Panc1 (cell line): ENCODE measurements at regions not wholly inside any gene's neighbourhood (a gene's known extent, or its start where the extent isn't known, plus 50 kb on each side); places are given as distances from the start of the nearest gene placed in this dataset.

Experiments
- ATAC-seq: fragments of 200-7000 bp; cut with Tn5 transposase; 2 replicates; pipeline ENCODE4 v1.9.1; 2020; ENCODE audit warnings: mild to moderate bottlenecking, moderate library complexity
- BruUV-seq: library from RNA; stranded (reverse); fragments of 400-500 nt; replicated peaks from 2 replicates; lab custom pipeline; 2021; lab: Mats Ljungman, UMichigan
- CTCF ChIA-PET: fragments of 300-600 bp; sonication (Branson Sonifier 250); formaldehyde crosslinking; loops from one replicate; lab custom pipeline; 2022; ENCODE audit warnings: antibody characterized with exemption; lab: Charles Lee
- POLR2A ChIA-PET: fragments of 300-600 bp; sonication (Branson Sonifier 250); formaldehyde crosslinking; loops from one replicate; lab custom pipeline; 2022; ENCODE audit warnings: antibody characterized with exemption; lab: Charles Lee
- DNase-seq: peaks from one replicate; pipeline ENCODE4 v3.0.0-alpha.2; 2010; ENCODE audit warnings: low read depth, low spot score
- H3K27ac ChIP-seq: 2 replicates; pipeline ENCODE4 v1.5.1; 2011; ENCODE audit warnings: mild to moderate bottlenecking, low read length, inconsistent platforms
- H3K27me3 ChIP-seq: fragments of 200-500 bp; sonication (Bioruptor generic); 2 replicates; pipeline ENCODE4 v1.6.0; 2014; ENCODE audit warnings: low read length, inconsistent platforms; ENCODE audit not compliant: control insufficient read depth, insufficient read depth
- H3K36me3 ChIP-seq: fragments of 200-500 bp; sonication (Bioruptor generic); 2 replicates; pipeline ENCODE4 v1.5.1; 2014; ENCODE audit warnings: inconsistent platforms, mild to moderate bottlenecking, low read length, moderate library complexity; ENCODE audit not compliant: control insufficient read depth, insufficient read depth
- H3K4me1 ChIP-seq: 2 replicates; pipeline ENCODE4 v1.5.1; 2011; ENCODE audit warnings: inconsistent platforms, mild to moderate bottlenecking, low read length, moderate library complexity; ENCODE audit not compliant: control insufficient read depth, insufficient read depth
- H3K4me3 ChIP-seq, 2 experiments: 2 replicates each; pipeline ENCODE4 v1.5.1; 2011 to 2012; ENCODE audit warnings: low read depth in 2 of 2, low read length in 2 of 2, mild to moderate bottlenecking in 2 of 2, inconsistent platforms in 1 of 2, moderate library complexity in 1 of 2
- H3K9me3 ChIP-seq: fragments of 200-500 bp; sonication (Bioruptor generic); 2 replicates; pipeline ENCODE4 v1.5.1; 2014; ENCODE audit warnings: low read depth, mild to moderate bottlenecking, inconsistent platforms, low read length, moderate library complexity; ENCODE audit not compliant: control insufficient read depth, insufficient read depth
- POLR2AphosphoS5 ChIP-seq: IDR thresholded peaks from 2 replicates; pipeline ENCODE4 v1.6.1; 2012; ENCODE audit warnings: mild to moderate bottlenecking, low read depth, low read length, moderate library complexity
- SIN3A ChIP-seq: IDR thresholded peaks from 2 replicates; pipeline ENCODE4 v1.6.1; 2012; ENCODE audit warnings: low read depth, mild to moderate bottlenecking, low read length, moderate library complexity, borderline replicate concordance; ENCODE audit not compliant: insufficient read depth
- TCF7L2 ChIP-seq: IDR thresholded peaks from 2 replicates; pipeline ENCODE4 v1.6.1; 2011; ENCODE audit warnings: mild to moderate bottlenecking, low read depth, low read length, inconsistent platforms
- in situ Hi-C: cut with HindIII; loops from 2 replicates; pipeline ENCODE4 v1.10.0; 2016; ENCODE audit warnings: low sequenced_read_pairs, low pct_unique_long_range_greater_than_20kb
- intact Hi-C: fragments of 100-400 bp; cut with micrococcal nuclease; formaldehyde crosslinking; loops from one replicate; pipeline ENCODE4 v1.10.0; 2022; ENCODE audit not compliant: unreplicated experiment
- TF ChIP-seq, protein P1 (sequence below): fragments of 450-650 bp; IDR thresholded peaks from 2 replicates; pipeline ENCODE4 v1.5.1; 2017; ENCODE audit warnings: mild to moderate bottlenecking
- TF ChIP-seq, protein P2 (sequence below), 2 experiments: IDR thresholded peaks; 2 replicates each; pipeline ENCODE4 v1.6.1; 2011 to 2012; ENCODE audit warnings: low read depth in 2 of 2, control low read depth in 1 of 2, low read length in 1 of 2, mild to moderate bottlenecking in 1 of 2, moderate library complexity in 1 of 2; ENCODE audit not compliant: insufficient read depth in 1 of 2

GRCh38 chr10:64468219-64468618, 947.0 kb downstream of the REEP3 start:
- CTCF ChIA-PET = no interaction called here
- no peaks in the 10 kb centered on the region for H3K27me3 ChIP-seq
- ATAC-seq (no peak), DNase-seq (no peak)
- no peak overlapping the region for H3K4me3 ChIP-seq
- no peaks in the 10 kb centered on the region for H3K4me1 ChIP-seq
- no peaks in the 10 kb centered on the region for H3K36me3 ChIP-seq
- TF ChIP-seq, protein P1, sequence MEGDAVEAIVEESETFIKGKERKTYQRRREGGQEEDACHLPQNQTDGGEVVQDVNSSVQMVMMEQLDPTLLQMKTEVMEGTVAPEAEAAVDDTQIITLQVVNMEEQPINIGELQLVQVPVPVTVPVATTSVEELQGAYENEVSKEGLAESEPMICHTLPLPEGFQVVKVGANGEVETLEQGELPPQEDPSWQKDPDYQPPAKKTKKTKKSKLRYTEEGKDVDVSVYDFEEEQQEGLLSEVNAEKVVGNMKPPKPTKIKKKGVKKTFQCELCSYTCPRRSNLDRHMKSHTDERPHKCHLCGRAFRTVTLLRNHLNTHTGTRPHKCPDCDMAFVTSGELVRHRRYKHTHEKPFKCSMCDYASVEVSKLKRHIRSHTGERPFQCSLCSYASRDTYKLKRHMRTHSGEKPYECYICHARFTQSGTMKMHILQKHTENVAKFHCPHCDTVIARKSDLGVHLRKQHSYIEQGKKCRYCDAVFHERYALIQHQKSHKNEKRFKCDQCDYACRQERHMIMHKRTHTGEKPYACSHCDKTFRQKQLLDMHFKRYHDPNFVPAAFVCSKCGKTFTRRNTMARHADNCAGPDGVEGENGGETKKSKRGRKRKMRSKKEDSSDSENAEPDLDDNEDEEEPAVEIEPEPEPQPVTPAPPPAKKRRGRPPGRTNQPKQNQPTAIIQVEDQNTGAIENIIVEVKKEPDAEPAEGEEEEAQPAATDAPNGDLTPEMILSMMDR = no peak
- no peak for TF ChIP-seq TCF7L2
- no peak for TF ChIP-seq SIN3A
- TF ChIP-seq, protein P2, sequence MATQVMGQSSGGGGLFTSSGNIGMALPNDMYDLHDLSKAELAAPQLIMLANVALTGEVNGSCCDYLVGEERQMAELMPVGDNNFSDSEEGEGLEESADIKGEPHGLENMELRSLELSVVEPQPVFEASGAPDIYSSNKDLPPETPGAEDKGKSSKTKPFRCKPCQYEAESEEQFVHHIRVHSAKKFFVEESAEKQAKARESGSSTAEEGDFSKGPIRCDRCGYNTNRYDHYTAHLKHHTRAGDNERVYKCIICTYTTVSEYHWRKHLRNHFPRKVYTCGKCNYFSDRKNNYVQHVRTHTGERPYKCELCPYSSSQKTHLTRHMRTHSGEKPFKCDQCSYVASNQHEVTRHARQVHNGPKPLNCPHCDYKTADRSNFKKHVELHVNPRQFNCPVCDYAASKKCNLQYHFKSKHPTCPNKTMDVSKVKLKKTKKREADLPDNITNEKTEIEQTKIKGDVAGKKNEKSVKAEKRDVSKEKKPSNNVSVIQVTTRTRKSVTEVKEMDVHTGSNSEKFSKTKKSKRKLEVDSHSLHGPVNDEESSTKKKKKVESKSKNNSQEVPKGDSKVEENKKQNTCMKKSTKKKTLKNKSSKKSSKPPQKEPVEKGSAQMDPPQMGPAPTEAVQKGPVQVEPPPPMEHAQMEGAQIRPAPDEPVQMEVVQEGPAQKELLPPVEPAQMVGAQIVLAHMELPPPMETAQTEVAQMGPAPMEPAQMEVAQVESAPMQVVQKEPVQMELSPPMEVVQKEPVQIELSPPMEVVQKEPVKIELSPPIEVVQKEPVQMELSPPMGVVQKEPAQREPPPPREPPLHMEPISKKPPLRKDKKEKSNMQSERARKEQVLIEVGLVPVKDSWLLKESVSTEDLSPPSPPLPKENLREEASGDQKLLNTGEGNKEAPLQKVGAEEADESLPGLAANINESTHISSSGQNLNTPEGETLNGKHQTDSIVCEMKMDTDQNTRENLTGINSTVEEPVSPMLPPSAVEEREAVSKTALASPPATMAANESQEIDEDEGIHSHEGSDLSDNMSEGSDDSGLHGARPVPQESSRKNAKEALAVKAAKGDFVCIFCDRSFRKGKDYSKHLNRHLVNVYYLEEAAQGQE (IDR thresholded peaks at IDR 0.05; ENCODE audit: insufficient read depth in 1 of 2, low read depth in 2 of 2, low read length in 1 of 2) = no peak
- no peak for TF ChIP-seq POLR2AphosphoS5
- intact Hi-C loops (no loop called here), in situ Hi-C loops (no loop called here)
- H3K9me3 ChIP-seq = peaks cover 1% of the 10 kb centered on the region; the same call in 1 of the 2 replicates
- no TSS peak for BruUV-seq
- POLR2A ChIA-PET = no interaction called here
- no peak overlapping the region for H3K27ac ChIP-seq

DNA sequence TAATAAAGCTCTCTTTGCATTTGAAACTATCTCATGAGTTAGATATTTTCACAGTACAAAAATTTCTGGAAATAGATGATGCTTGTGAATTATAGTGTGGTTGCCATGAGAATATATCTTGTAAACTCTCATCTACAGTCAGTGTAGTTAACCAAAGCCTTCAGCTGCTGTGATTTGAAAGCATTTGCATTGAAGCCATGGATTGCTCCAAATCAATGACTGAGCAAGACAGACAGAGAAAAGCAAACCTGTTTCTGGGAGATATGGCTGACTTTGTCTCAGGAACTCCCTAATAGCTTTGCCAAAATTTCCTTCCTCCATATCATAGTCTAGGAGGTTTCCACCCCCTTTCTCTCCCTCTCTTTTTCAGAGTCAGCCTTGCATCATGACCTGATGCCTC, 955.3 kb downstream of the REEP3 start:
- no peak overlapping the region for H3K27ac ChIP-seq
- BruUV-seq = no TSS peak
- H3K4me3 ChIP-seq = no peak overlapping the region
- TF ChIP-seq SIN3A = no peak
- no peaks in the 10 kb centered on the region for H3K9me3 ChIP-seq
- in situ Hi-C loops = no loop called here
- ChIA-PET CTCF (no interaction called here), POLR2A (no interaction called here)
- DNase-seq (no peak), ATAC-seq (no peak)
- no peaks in the 10 kb centered on the region for H3K4me1 ChIP-seq
- intact Hi-C loops = no loop called here
- no peaks in the 10 kb centered on the region for H3K27me3 ChIP-seq
- no peaks in the 10 kb centered on the region for H3K36me3 ChIP-seq

DNA sequence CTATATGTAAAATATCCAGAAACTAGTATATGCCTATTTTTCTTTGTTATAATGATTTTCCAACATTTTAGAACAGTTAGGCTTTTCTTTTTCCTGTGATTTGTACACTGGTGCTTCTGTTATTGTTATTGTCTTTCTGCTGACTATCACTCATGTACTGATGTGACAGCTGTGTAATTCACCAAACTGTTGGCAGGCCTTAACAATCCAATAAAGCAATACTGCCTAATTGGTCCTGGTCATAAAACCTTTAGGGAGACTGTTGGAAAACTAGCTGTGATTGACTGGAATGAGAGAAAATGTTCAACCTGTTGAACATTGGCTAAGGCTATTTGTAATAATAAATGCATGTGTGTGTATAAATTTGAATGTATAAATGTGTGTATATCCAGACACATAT, 956.6 kb downstream of the REEP3 start:
- Histone ChIP-seq H3K4me3 (no peak overlapping the region), H3K36me3 (no peaks in the 10 kb centered on the region)
- BruUV-seq = no TSS peak

More for the DNA sequence above, 956.6 kb downstream of the REEP3 start:
- in situ Hi-C loops (no loop called here), intact Hi-C loops (no loop called here)
- DNase-seq (no peak), ATAC-seq (no peak)
- POLR2A ChIA-PET = no interaction called here
- no peaks in the 10 kb centered on the region for H3K27me3 ChIP-seq
- H3K27ac ChIP-seq = no peak overlapping the region
- TF ChIP-seq POLR2AphosphoS5 (no peak), SIN3A (no peak), TCF7L2 (no peak)
- TF ChIP-seq, protein P2 (IDR thresholded peaks at IDR 0.05; ENCODE audit: insufficient read depth in 1 of 2, low read depth in 2 of 2, low read length in 1 of 2) = no peak
- TF ChIP-seq, protein P1 = no peak
- H3K9me3 ChIP-seq = no peaks in the 10 kb centered on the region
- no peaks in the 10 kb centered on the region for H3K4me1 ChIP-seq
- CTCF ChIA-PET = no interaction called here
